Activated CD8-positive, alpha-beta memory T cell treated with anti-CD3 and anti-CD28 coated beads, Interleukin-2, amount 50 U/mL, for 24 hours (primary cell): ENCODE measurements at regions not wholly inside any gene's neighbourhood (a gene's known extent, or its start where the extent isn't known, plus 50 kb on each side); places are given as distances from the start of the nearest gene placed in this dataset.

Experiments used
- DNase-seq: peaks from one replicate; pipeline ENCODE4 v3.0.0-alpha.2; 2020; ENCODE audit errors: extremely low read depth

- DNase-seq = no peak
These were observed 73.8 kb downstream of the CBLN2 start for GRCh38 chr18:72470391-72470790.

- no peak for DNase-seq
These were observed 76.0 kb downstream of the CBLN2 start for GRCh38 chr18:72468021-72468710.

GRCh38 chr18:72460210-72460680 lies 83.9 kb downstream of the CBLN2 start:
- no peak for DNase-seq

- DNase-seq = no peak
These were observed 85.9 kb downstream of the CBLN2 start for GRCh38 chr18:72458271-72458670.

GRCh38 chr18:72456802-72457201 lies 87.3 kb downstream of the CBLN2 start:
- DNase-seq = no peak

GRCh38 chr18:72452328-72452727 lies 91.8 kb downstream of the CBLN2 start:
- no peak for DNase-seq

- DNase-seq = no peak
These were observed 99.4 kb downstream of the CBLN2 start for GRCh38 chr18:72444798-72445155.

- DNase-seq = no peak
These were observed 99.9 kb downstream of the CBLN2 start for GRCh38 chr18:72444111-72444797.

GRCh38 chr18:72436401-72436800 lies 107.7 kb downstream of the CBLN2 start:
- no peak for DNase-seq

- DNase-seq = no peak
These were observed 110.4 kb downstream of the CBLN2 start for GRCh38 chr18:72433756-72434155.

GRCh38 chr18:72427721-72428120 lies 116.4 kb downstream of the CBLN2 start:
- no peak for DNase-seq

GRCh38 chr18:72419914-72420313 lies 124.2 kb downstream of the CBLN2 start:
- no peak for DNase-seq

GRCh38 chr18:72412927-72413326 lies 131.2 kb downstream of the CBLN2 start:
- DNase-seq = no peak

GRCh38 chr18:72411261-72411660 lies 132.9 kb downstream of the CBLN2 start:
- no peak for DNase-seq

- no peak for DNase-seq
These were observed 133.7 kb downstream of the CBLN2 start for GRCh38 chr18:72410399-72410798.

- DNase-seq = no peak
These were observed 134.2 kb downstream of the CBLN2 start for GRCh38 chr18:72409903-72410302.

GRCh38 chr18:72407048-72407447 lies 137.1 kb downstream of the CBLN2 start:
- DNase-seq = no peak

GRCh38 chr18:72391951-72392350 lies 152.2 kb downstream of the CBLN2 start:
- DNase-seq = no peak

- DNase-seq = no peak
These were observed 152.7 kb downstream of the CBLN2 start for GRCh38 chr18:72391427-72391826.

GRCh38 chr18:72378016-72378415 lies 166.1 kb downstream of the CBLN2 start:
- DNase-seq = no peak

GRCh38 chr18:72376256-72376655 lies 167.9 kb downstream of the CBLN2 start:
- no peak for DNase-seq

- DNase-seq = no peak
These were observed 168.5 kb downstream of the CBLN2 start for GRCh38 chr18:72375618-72376017.

GRCh38 chr18:72372076-72372475 lies 172.1 kb downstream of the CBLN2 start:
- no peak for DNase-seq

- DNase-seq = no peak
These were observed 175.8 kb downstream of the CBLN2 start for GRCh38 chr18:72368308-72368707.
